ENCODE measurements at regions not wholly inside any gene's neighbourhood (a gene's known extent, or its start where the extent isn't known, plus 50 kb on each side); places are given as distances from the start of the nearest gene placed in this dataset.

- H3K36me3 ChIP-seq (ENCODE audit: insufficient read depth): no peaks in the 10 kb centered on the region
- no peaks in the 10 kb centered on the region for H3F3A ChIP-seq (replicated peaks; ENCODE audit: low read depth)
- TF ChIP-seq, protein P1, sequence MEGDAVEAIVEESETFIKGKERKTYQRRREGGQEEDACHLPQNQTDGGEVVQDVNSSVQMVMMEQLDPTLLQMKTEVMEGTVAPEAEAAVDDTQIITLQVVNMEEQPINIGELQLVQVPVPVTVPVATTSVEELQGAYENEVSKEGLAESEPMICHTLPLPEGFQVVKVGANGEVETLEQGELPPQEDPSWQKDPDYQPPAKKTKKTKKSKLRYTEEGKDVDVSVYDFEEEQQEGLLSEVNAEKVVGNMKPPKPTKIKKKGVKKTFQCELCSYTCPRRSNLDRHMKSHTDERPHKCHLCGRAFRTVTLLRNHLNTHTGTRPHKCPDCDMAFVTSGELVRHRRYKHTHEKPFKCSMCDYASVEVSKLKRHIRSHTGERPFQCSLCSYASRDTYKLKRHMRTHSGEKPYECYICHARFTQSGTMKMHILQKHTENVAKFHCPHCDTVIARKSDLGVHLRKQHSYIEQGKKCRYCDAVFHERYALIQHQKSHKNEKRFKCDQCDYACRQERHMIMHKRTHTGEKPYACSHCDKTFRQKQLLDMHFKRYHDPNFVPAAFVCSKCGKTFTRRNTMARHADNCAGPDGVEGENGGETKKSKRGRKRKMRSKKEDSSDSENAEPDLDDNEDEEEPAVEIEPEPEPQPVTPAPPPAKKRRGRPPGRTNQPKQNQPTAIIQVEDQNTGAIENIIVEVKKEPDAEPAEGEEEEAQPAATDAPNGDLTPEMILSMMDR (conservative IDR thresholded peaks at IDR 0.05; ENCODE audit: low read depth in 2 of 2): no peak
- TF ChIP-seq EZH2 (IDR thresholded peaks at IDR 0.05; ENCODE audit: low read depth, unreplicated experiment): no peak
- no peak for TF ChIP-seq ZNF331 (CRISPR knock-in tag; IDR thresholded peaks at IDR 0.05; ENCODE audit: low read depth)
- H3K9me3 Mint-ChIP-seq: no peaks in the 10 kb centered on the region
- no peak overlapping the region for H3K4me3 Mint-ChIP-seq
- no peak overlapping the region for H3K4me3 ChIP-seq
- no peak overlapping the region for H2AFZ ChIP-seq
- H3K4me1 Mint-ChIP-seq: no peaks in the 10 kb centered on the region
- no peak for DNase-seq (ENCODE audit: low spot score)
- H3K27ac Mint-ChIP-seq: no peak overlapping the region
- ATAC-seq: no peak
- no peaks in the 10 kb centered on the region for H3K27me3 Mint-ChIP-seq (ENCODE audit: insufficient read depth, low read depth, poor library complexity)
- H3K4me2 ChIP-seq: no peak overlapping the region
- H3K9me2 ChIP-seq (ENCODE audit: insufficient read depth): 0 out of 2 replicates have a peak, but pooled peaks cover 2% of the 10 kb centered on the region
- no peaks in the 10 kb centered on the region for H3K27me3 ChIP-seq (ENCODE audit: insufficient read depth)
- H3K36me3 Mint-ChIP-seq (ENCODE audit: low read depth): no peaks in the 10 kb centered on the region
- H4K20me1 ChIP-seq (replicated peaks; ENCODE audit: insufficient read depth): no peaks in the 10 kb centered on the region
- H3K27ac ChIP-seq (ENCODE audit: low read depth): no peak overlapping the region
- no peaks in the 10 kb centered on the region for H3K4me1 ChIP-seq (ENCODE audit: insufficient read depth)
- H3K79me2 ChIP-seq (replicated peaks; ENCODE audit: insufficient read depth): no peaks in the 10 kb centered on the region
These were observed 264.3 kb downstream of the ENC1 start for GRCh38 chr5:74376187-74376586.

GRCh38 chr5:74375271-74375670 lies 265.3 kb downstream of the ENC1 start:
- H3K27me3 ChIP-seq (ENCODE audit: insufficient read depth): no peaks in the 10 kb centered on the region
- no peaks in the 10 kb centered on the region for H3K79me2 ChIP-seq (replicated peaks; ENCODE audit: insufficient read depth)
- no peak overlapping the region for H2AFZ ChIP-seq
- no peaks in the 10 kb centered on the region for H3F3A ChIP-seq (replicated peaks; ENCODE audit: low read depth)
- H3K4me3 Mint-ChIP-seq: no peak overlapping the region
- no peaks in the 10 kb centered on the region for H4K20me1 ChIP-seq (replicated peaks; ENCODE audit: insufficient read depth)
- H3K27ac Mint-ChIP-seq: no peak overlapping the region
- H3K4me3 ChIP-seq: no peak overlapping the region
- peaks cover under 1% of the 10 kb centered on the region; the same call in 1 of the 3 replicates for H3K4me1 Mint-ChIP-seq
- no peaks in the 10 kb centered on the region for H3K36me3 ChIP-seq (ENCODE audit: insufficient read depth)
- DNase-seq (ENCODE audit: low spot score): no peak
- no peaks in the 10 kb centered on the region for H3K36me3 Mint-ChIP-seq (ENCODE audit: low read depth)
- no peak overlapping the region for H3K27ac ChIP-seq (ENCODE audit: low read depth)
- H3K4me1 ChIP-seq (ENCODE audit: insufficient read depth): no peaks in the 10 kb centered on the region
- no peaks in the 10 kb centered on the region for H3K9me3 Mint-ChIP-seq
- no peaks in the 10 kb centered on the region for H3K27me3 Mint-ChIP-seq (ENCODE audit: insufficient read depth, low read depth, poor library complexity)
- ATAC-seq: no peak
- TF ChIP-seq JUNB (IDR thresholded peaks at IDR 0.05; ENCODE audit: unreplicated experiment) (no peak), ZNF462 (CRISPR knock-in tag; IDR thresholded peaks at IDR 0.05) (no peak)
- TF ChIP-seq, protein P2, sequence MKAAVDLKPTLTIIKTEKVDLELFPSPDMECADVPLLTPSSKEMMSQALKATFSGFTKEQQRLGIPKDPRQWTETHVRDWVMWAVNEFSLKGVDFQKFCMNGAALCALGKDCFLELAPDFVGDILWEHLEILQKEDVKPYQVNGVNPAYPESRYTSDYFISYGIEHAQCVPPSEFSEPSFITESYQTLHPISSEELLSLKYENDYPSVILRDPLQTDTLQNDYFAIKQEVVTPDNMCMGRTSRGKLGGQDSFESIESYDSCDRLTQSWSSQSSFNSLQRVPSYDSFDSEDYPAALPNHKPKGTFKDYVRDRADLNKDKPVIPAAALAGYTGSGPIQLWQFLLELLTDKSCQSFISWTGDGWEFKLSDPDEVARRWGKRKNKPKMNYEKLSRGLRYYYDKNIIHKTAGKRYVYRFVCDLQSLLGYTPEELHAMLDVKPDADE (IDR thresholded peaks at IDR 0.05): no peak
- H3K9me2 ChIP-seq (ENCODE audit: insufficient read depth): 0 out of 2 replicates have a peak, but pooled peaks cover 2% of the 10 kb centered on the region
- H3K4me2 ChIP-seq: no peak overlapping the region

Measured in GM23338 (cell line).